K562 (cell line): ENCODE measurements at regions not wholly inside any gene's neighbourhood (a gene's known extent, or its start where the extent isn't known, plus 50 kb on each side); places are given as distances from the start of the nearest gene placed in this dataset.

Source experiments
- ATAC-seq: fragments of 200-7000 bp; cut with Tn5 transposase; 3 replicates; pipeline ENCODE4 v1.9.1; 2020; ENCODE audit warnings: moderate library complexity
- BruUV-seq: library from RNA; stranded (reverse); fragments of 400-500 nt; replicated peaks from 2 replicates; lab custom pipeline; 2021; lab: Mats Ljungman, UMichigan
- CTCF ChIA-PET: fragments of 300-600 bp; formaldehyde crosslinking; extraction: SDS; loops from one replicate; lab custom pipeline; 2021; ENCODE audit warnings: low intra/inter-chr PET ratio; lab: Yijun Ruan, JAX
- POLR2A ChIA-PET: fragments of 300-600, 350-650 bp; sonication (Branson Sonifier 250); formaldehyde crosslinking; extraction: SDS; loops from one replicate; lab custom pipeline; 2021; ENCODE audit warnings: antibody characterized with exemption, inconsistent platforms; lab: Yijun Ruan, JAX
- DNase-seq, 4 experiments: peaks; one replicate each; pipeline versions ENCODE4 v3.0.0 to v3.0.0-alpha.2; 2011 to 2018; ENCODE audit warnings: low spot score in 3 of 4, mixed read lengths in 3 of 4; ENCODE audit errors: extremely low read depth in 1 of 4
- FAIRE-seq: peaks from 2 replicates; lab custom pipeline; 2011; peaks lifted over from hg19 to GRCh38; lab: Jason Lieb, UNC
- H2AFZ ChIP-seq: 2 replicates; pipeline ENCODE4 v1.6.0; 2011; ENCODE audit warnings: low read depth, low read length, control low read depth, inconsistent platforms
- H3K27ac ChIP-seq: fragments of 200-600 bp; 3 replicates; pipeline ENCODE4 v1.8.0; 2011; ENCODE audit warnings: low read depth, mild to moderate bottlenecking, control low read depth, inconsistent platforms, low read length, moderate library complexity, mixed read lengths; ENCODE audit errors: extremely low read depth
- H3K27me3 ChIP-seq, 2 experiments: fragments of 300-600 bp in 1 of 2; 2 replicates in 1 of 2; 3 replicates in 1 of 2; pipeline versions ENCODE4 v1.6.0 to v1.8.0; 2011; ENCODE audit warnings: inconsistent platforms in 2 of 2, low read length in 2 of 2, mild to moderate bottlenecking in 1 of 2, mixed read lengths in 1 of 2, moderate library complexity in 1 of 2; ENCODE audit not compliant: control insufficient read depth in 2 of 2, insufficient read depth in 2 of 2
- H3K36me3 ChIP-seq: fragments of 300-600 bp; 3 replicates; pipeline ENCODE4 v1.8.0; 2011; ENCODE audit warnings: mild to moderate bottlenecking, low read length, inconsistent platforms; ENCODE audit not compliant: control insufficient read depth, insufficient read depth
- H3K4me1 ChIP-seq, 2 experiments: fragments of 200-600 bp in 1 of 2; replicated peaks in 1 of 2; 2 replicates in 1 of 2; 3 replicates in 1 of 2; pipeline versions ENCODE4 v1.5.1 to v1.8.0; 2011; ENCODE audit warnings: inconsistent platforms in 2 of 2, low read length in 2 of 2, mild to moderate bottlenecking in 1 of 2, mixed read lengths in 1 of 2, moderate library complexity in 1 of 2; ENCODE audit not compliant: control insufficient read depth in 2 of 2, insufficient read depth in 2 of 2
- H3K4me2 ChIP-seq: 2 replicates; pipeline ENCODE4 v1.6.1; 2011; ENCODE audit warnings: low read length, control low read depth, inconsistent platforms, mixed read lengths; ENCODE audit not compliant: insufficient read depth
- H3K4me3 ChIP-seq: fragments of 200-600 bp; sonication (generic), shearing (Covaris generic); 2 replicates; pipeline ENCODE4 v1.5.1; 2016; ENCODE audit warnings: control low read depth, inconsistent platforms
- H3K79me2 ChIP-seq: fragments of 200-600 bp; 3 replicates; pipeline ENCODE4 v1.8.0; 2011; ENCODE audit warnings: low read length, inconsistent platforms; ENCODE audit not compliant: control insufficient read depth, insufficient read depth
- H3K9ac ChIP-seq, 2 experiments: 2 replicates each; pipeline versions ENCODE4 v1.6.0 to v1.6.1; 2011; ENCODE audit warnings: low read depth in 2 of 2, low read length in 2 of 2, control low read depth in 1 of 2, inconsistent platforms in 1 of 2, mild to moderate bottlenecking in 1 of 2, mixed read lengths in 1 of 2; ENCODE audit not compliant: insufficient read depth in 1 of 2
- H3K9me1 ChIP-seq: one replicate; pipeline ENCODE4 v1.6.0; 2011; ENCODE audit warnings: inconsistent platforms, mild to moderate bottlenecking, low read length, moderate library complexity; ENCODE audit not compliant: control insufficient read depth, insufficient read depth
- H3K9me3 ChIP-seq: replicated peaks from 2 replicates; pipeline ENCODE4 v1.5.1; 2011; ENCODE audit warnings: low read depth, low read length, inconsistent platforms; ENCODE audit not compliant: control insufficient read depth, insufficient read depth
- H4K20me1 ChIP-seq: replicated peaks from 2 replicates; pipeline ENCODE4 v1.6.1; 2011; ENCODE audit warnings: low read length, inconsistent platforms, mixed read lengths; ENCODE audit not compliant: control insufficient read depth, insufficient read depth
- FOXA1 ChIP-seq: fragments of 450-650 bp; IDR thresholded peaks from 2 replicates; pipeline ENCODE4 v1.6.1; 2016; ENCODE audit warnings: mild to moderate bottlenecking, borderline replicate concordance
- IRF2 ChIP-seq: sonication (generic); formaldehyde crosslinking; IDR thresholded peaks from 2 replicates; pipeline ENCODE4 v1.8.1; 2022; ENCODE audit warnings: mild to moderate bottlenecking, missing genetic modification reagents
- MTA3 ChIP-seq: fragments of 450-650 bp; formaldehyde crosslinking; IDR thresholded peaks from 2 replicates; pipeline ENCODE4 v1.6.1; 2017; ENCODE audit warnings: mild to moderate bottlenecking, borderline replicate concordance
- NR2C2 ChIP-seq, 2 experiments: fragments of 200-800 bp in 1 of 2; sonication (Bioruptor generic) in 1 of 2; sonication (generic) in 1 of 2; formaldehyde crosslinking in 1 of 2; IDR thresholded peaks; 2 replicates each; pipeline versions ENCODE4 v1.6.1 to v1.8.0; 2016 to 2022; ENCODE audit warnings: mild to moderate bottlenecking in 1 of 2, missing compliant biosample characterization in 1 of 2, missing genetic modification characterization in 1 of 2, missing genetic modification reagents in 1 of 2
- WGBS: fragments of 100-300 bp; shearing (Covaris generic); methylation state at CpG from one replicate; pipeline ENCODE4 v1.1.6; 2016; ENCODE audit warnings: low coverage, mixed read lengths; ENCODE audit not compliant: insufficient coverage; ENCODE audit errors: missing lambda C conversion rate; 5-methylcytosine and 5-hydroxymethylcytosine counted together
- in situ Hi-C: fragments of 300-500 bp; cut with MboI; formaldehyde crosslinking; loops from 4 replicates; pipeline ENCODE4 v1.15.0; 2018; ENCODE audit warnings: inconsistent platforms, mixed read lengths
- intact Hi-C: fragments of 100-400 bp; cut with micrococcal nuclease; formaldehyde crosslinking; loops from 2 replicates; pipeline ENCODE4 v1.14.2; 2022

GRCh38 chr10:78924319-78925003, 144.3 kb upstream of the ZMIZ1 start:
- H3K4me2 ChIP-seq, result no peak overlapping the region
- no peak overlapping the region for H3K4me3 ChIP-seq
- no peaks in the 10 kb centered on the region for H3K9me3 ChIP-seq
- H3K4me1 ChIP-seq, result peaks cover 10 to 15% of the 10 kb centered on the region in 2 experiments; a peak in 4 of 5 replicates
- H3K9ac ChIP-seq, result no peak overlapping the region
- no peaks in the 10 kb centered on the region for H3K9me1 ChIP-seq
- ATAC-seq, result peak; percentile 23; the same call in 1 of the 3 replicates
- peaks cover 27% of the 10 kb centered on the region for H4K20me1 ChIP-seq
- no peak for DNase-seq
- BruUV-seq, result no TSS peak
- peaks cover 21 to 61% of the 10 kb centered on the region in 2 experiments for H3K27me3 ChIP-seq
- intact Hi-C loops (no loop called here), in situ Hi-C loops (no loop called here)
- POLR2A ChIA-PET, result interaction anchor here (1.0 kb wide), 1 partner anchor 10 kb away, joined by 4 read pairs; no protein-coding TSS in a partner anchor
- TF ChIP-seq NR2C2 (CRISPR knock-in tag; IDR thresholded peaks at IDR 0.05) (no peak), NR2C2 (tag; IDR thresholded peaks at IDR 0.05) (no peak), MTA3 (no peak)
- no peak for FAIRE-seq
- H3K36me3 ChIP-seq, result no peaks in the 10 kb centered on the region
- H2AFZ ChIP-seq, result no peak overlapping the region
- CTCF ChIA-PET, result no interaction called here
- no peak overlapping the region for H3K27ac ChIP-seq
- WGBS, result 4% methylated on average over 7 of the region's 7 CpGs
- H3K79me2 ChIP-seq, result no peaks in the 10 kb centered on the region

- FAIRE-seq (peak; percentile 6), ATAC-seq (no peak), DNase-seq (no peak)
- H4K20me1 ChIP-seq, result peaks cover 20% of the 10 kb centered on the region
- no peaks in the 10 kb centered on the region for H3K9me1 ChIP-seq
- no peaks in the 10 kb centered on the region for H3K36me3 ChIP-seq
- BruUV-seq, result no TSS peak
- in situ Hi-C loops, result no loop called here
- H3K79me2 ChIP-seq, result no peaks in the 10 kb centered on the region
- H3K9ac ChIP-seq, result no peak overlapping the region
- WGBS, result 48% methylated on average over 6 of the region's 6 CpGs
- peaks cover 21 to 61% of the 10 kb centered on the region in 2 experiments for H3K27me3 ChIP-seq
- H3K9me3 ChIP-seq, result no peaks in the 10 kb centered on the region
- no peak overlapping the region for H3K4me3 ChIP-seq
- no peak overlapping the region for H3K27ac ChIP-seq
- H3K4me1 ChIP-seq, result peaks cover 2 to 10% of the 10 kb centered on the region in 2 experiments; a peak in 3 of 5 replicates
- ChIA-PET CTCF (no interaction called here), POLR2A (interaction anchor here (0.7 kb wide), 1 partner anchor 11 kb away, joined by 3 read pairs; no protein-coding TSS in a partner anchor)
- TF ChIP-seq FOXA1 (no peak), IRF2 (0 out of 2 replicates have a peak, but pooled peaks have one; percentile 40)
- no peak overlapping the region for H3K4me2 ChIP-seq
- intact Hi-C loops, result no loop called here
- H2AFZ ChIP-seq, result no peak overlapping the region
Observed at GRCh38 chr10:78925275-78925674, 143.5 kb upstream of the ZMIZ1 start.
